ENCODE measurements at regions not wholly inside any gene's neighbourhood (a gene's known extent, or its start where the extent isn't known, plus 50 kb on each side); places are given as distances from the start of the nearest gene placed in this dataset.
"Not testable (repeated sequence)": the region's sequence is repeated elsewhere in the genome, so short reads cannot be mapped to it uniquely, and the experiment has no call there.

GRCh38 chr10:31192475-31192874, 126.5 kb upstream of the ZEB1 start:
- no peak for DNase-seq

GRCh38 chr10:31194986-31195385, 124.0 kb upstream of the ZEB1 start:
- DNase-seq = no peak

GRCh38 chr10:31197886-31198285, 121.1 kb upstream of the ZEB1 start:
- DNase-seq = no peak

GRCh38 chr10:31204090-31204489, 114.9 kb upstream of the ZEB1 start:
- DNase-seq = no peak

GRCh38 chr10:31207636-31208035, 111.4 kb upstream of the ZEB1 start:
- no peak for DNase-seq

GRCh38 chr10:31209478-31209877, 109.5 kb upstream of the ZEB1 start:
- DNase-seq = no peak

GRCh38 chr10:31210190-31210589, 108.8 kb upstream of the ZEB1 start:
- no peak for DNase-seq

- no peak for DNase-seq
Observed at GRCh38 chr10:31213959-31214358, 105.1 kb upstream of the ZEB1 start.

GRCh38 chr10:31215052-31215451, 104.0 kb upstream of the ZEB1 start:
- DNase-seq = peak; percentile 2

GRCh38 chr10:31219306-31219705, 99.7 kb upstream of the ZEB1 start:
- no peak for DNase-seq

- not testable (repeated sequence) for DNase-seq
Observed at GRCh38 chr10:31228780-31229179, 90.2 kb upstream of the ZEB1 start.

GRCh38 chr10:31239961-31240360, 79.1 kb upstream of the ZEB1 start:
- no peak for DNase-seq

GRCh38 chr10:31242902-31243301, 76.1 kb upstream of the ZEB1 start:
- peak; percentile 16 for DNase-seq

- DNase-seq = not testable (repeated sequence)
Observed at GRCh38 chr10:31251118-31251517, 67.9 kb upstream of the ZEB1 start.

- no peak for DNase-seq
Observed at GRCh38 chr10:31253237-31253636, 65.8 kb upstream of the ZEB1 start.

- no peak for DNase-seq
Observed at GRCh38 chr10:31261511-31262311, 57.3 kb upstream of the ZEB1 start.

- DNase-seq = no peak
Observed at GRCh38 chr10:31262672-31263071, 56.3 kb upstream of the ZEB1 start.

- DNase-seq = no peak
Observed at GRCh38 chr10:31263903-31264302, 55.1 kb upstream of the ZEB1 start.

- no peak for DNase-seq
Observed at GRCh38 chr10:31268444-31269303, 50.3 kb upstream of the ZEB1 start.

Data from hematopoietic multipotent progenitor cell treated with erythropoietin and hydrocortisone succinate and interleukin-3 and kit ligand, for 8 days (in vitro differentiated cells).